ENCODE measurements at regions not wholly inside any gene's neighbourhood (a gene's known extent, or its start where the extent isn't known, plus 50 kb on each side); places are given as distances from the start of the nearest gene placed in this dataset.

DNA sequence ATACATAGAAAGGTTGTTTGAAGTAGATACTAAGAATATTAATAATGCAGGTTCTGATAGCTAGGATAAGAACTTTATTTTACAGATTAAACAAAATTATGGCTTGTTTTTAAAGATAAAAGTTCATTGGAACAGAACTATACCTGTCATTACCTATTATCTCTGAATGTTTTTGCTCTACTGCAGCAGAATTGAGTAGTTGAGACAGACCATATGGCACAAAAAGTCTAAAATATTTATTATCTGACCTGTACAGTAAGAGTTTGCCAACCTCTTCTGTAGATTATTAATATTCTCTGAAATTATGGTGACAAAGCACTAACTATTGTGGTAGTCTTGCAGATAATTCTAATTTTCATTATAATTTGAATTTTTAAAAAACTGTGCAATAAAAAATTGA, 829.1 kb upstream of the MGAT4C start:
- TF ChIP-seq, protein P1, sequence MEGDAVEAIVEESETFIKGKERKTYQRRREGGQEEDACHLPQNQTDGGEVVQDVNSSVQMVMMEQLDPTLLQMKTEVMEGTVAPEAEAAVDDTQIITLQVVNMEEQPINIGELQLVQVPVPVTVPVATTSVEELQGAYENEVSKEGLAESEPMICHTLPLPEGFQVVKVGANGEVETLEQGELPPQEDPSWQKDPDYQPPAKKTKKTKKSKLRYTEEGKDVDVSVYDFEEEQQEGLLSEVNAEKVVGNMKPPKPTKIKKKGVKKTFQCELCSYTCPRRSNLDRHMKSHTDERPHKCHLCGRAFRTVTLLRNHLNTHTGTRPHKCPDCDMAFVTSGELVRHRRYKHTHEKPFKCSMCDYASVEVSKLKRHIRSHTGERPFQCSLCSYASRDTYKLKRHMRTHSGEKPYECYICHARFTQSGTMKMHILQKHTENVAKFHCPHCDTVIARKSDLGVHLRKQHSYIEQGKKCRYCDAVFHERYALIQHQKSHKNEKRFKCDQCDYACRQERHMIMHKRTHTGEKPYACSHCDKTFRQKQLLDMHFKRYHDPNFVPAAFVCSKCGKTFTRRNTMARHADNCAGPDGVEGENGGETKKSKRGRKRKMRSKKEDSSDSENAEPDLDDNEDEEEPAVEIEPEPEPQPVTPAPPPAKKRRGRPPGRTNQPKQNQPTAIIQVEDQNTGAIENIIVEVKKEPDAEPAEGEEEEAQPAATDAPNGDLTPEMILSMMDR (IDR thresholded peaks at IDR 0.05): no peak
- TF ChIP-seq POLR2A (IDR thresholded peaks at IDR 0.05): no peak

Measured in transverse colon (tissue), 3 donors.